ENCODE measurements at regions not wholly inside any gene's neighbourhood (a gene's known extent, or its start where the extent isn't known, plus 50 kb on each side); places are given as distances from the start of the nearest gene placed in this dataset.

- DNase-seq (ENCODE audit: low spot score), result no peak
Observed at GRCh38 chr13:73516731-73517130, 457.9 kb downstream of the KLF5 start.

DNA sequence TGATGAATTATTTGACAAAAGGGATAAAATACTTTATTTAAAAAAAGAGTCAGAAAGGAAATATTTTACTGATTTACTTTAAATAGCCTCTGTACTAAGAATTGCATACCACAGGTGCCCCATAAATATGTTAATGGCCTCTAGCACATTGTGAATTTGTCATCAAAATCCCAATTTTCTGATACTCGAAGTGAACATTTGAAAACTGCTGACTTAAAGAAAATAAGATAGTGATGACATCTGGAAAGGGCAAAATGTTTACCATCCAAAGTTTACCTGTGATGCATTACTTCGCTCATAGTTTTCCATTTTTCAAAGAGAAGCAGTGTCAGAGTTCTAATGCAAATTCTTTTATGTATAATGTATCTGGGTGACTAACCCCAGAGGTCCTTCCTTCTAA is 455.4 kb downstream of the KLF5 start:
- DNase-seq (ENCODE audit: low spot score), result no peak

DNA sequence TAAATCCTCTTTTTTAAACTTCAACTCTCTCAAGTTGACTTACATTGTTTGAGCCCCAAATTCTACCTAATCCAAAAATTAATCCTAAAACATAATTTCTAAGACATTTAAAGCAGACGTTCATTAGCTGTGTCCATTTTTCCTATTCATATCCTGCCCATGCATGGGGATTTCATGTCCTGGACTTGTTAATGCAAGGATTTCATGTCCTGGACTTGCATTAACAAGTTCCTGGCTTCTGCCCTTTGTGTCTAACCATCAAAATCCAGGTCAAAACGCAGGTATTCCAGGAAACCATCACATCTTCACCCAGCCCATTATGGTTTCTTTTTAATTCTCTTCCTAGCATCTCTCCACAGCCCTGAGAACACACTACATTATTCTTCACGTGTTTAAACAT is 454.9 kb downstream of the KLF5 start:
- no peak for DNase-seq (ENCODE audit: low spot score)

- DNase-seq (ENCODE audit: low spot score), result no peak
Observed at GRCh38 chr13:73508841-73509240, 450.0 kb downstream of the KLF5 start.

- DNase-seq (ENCODE audit: low spot score), result no peak
Observed at GRCh38 chr13:73505376-73505890, 446.6 kb downstream of the KLF5 start.

GRCh38 chr13:73499695-73500094 is 440.9 kb downstream of the KLF5 start:
- no peak for DNase-seq (ENCODE audit: low spot score)

- no peak for DNase-seq (ENCODE audit: low spot score)
Observed at GRCh38 chr13:73497430-73497829, 438.6 kb downstream of the KLF5 start.

GRCh38 chr13:73496711-73497110 is 437.9 kb downstream of the KLF5 start:
- DNase-seq (ENCODE audit: low spot score), result no peak

- no peak for DNase-seq (ENCODE audit: low spot score)
Observed at GRCh38 chr13:73492811-73493210, 434.0 kb downstream of the KLF5 start.

- DNase-seq (ENCODE audit: low spot score), result no peak
Observed at GRCh38 chr13:73482556-73482955, 423.8 kb downstream of the KLF5 start.

GRCh38 chr13:73481886-73482445 is 423.2 kb downstream of the KLF5 start:
- peak; percentile 12 for DNase-seq (ENCODE audit: low spot score)

DNA sequence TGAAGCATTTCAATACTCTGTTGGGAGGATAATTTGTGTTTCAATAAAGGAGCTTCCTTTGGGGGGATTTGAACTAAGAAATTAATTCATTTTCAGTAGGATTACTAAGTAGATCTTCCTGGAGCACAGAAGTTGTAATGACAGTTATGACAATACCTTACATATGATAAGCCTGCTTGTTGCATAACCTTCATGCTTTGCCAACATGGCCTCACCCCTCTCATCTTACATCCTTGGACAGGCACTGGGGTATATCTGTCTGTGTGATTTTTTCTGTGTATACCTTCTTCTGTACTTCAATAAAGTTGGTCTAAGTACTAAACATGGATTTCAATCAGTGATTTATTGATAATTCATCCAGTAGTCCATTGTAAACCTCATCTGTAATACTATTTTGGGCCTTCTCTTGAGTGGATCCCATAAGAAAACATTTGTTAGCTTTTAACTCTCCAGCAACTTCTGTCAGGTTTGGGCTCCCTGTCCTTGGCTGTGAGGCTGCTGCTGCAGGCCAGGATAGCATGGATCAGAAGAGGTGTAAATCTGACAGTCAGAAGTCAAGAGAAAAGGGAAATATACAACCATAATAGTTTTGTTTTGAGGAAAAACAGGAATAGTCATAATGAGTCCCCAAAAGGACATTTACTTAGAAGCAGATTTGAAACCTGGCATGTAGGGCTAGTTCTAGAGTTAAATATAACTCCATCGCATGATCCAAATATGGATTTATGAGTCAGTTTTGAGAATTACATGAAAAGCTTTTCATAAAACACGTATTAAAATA is 422.2 kb downstream of the KLF5 start:
- no peak for DNase-seq (ENCODE audit: low spot score)

DNA sequence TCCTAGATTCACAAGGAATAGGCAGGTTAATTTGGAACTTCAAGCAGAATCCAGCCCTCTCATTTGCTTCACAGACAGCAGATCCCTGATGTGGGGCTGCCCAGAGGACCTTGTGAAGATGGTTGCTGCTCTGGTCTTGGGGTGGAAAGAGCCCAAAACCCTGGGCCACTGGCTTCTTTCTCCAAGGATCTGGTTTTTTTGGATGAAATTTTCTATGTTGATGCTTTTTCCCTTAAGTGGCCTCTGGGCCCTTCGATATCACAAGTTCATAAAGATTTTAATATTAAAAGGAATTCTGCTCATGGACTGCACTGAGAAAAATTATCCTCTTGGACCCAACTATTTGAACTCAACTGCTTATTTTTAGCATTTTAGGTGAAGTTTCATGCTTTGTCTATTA is 421.1 kb downstream of the KLF5 start:
- DNase-seq (ENCODE audit: low spot score), result no peak

GRCh38 chr13:73479351-73479750 is 420.5 kb downstream of the KLF5 start:
- DNase-seq (ENCODE audit: low spot score), result no peak

DNA sequence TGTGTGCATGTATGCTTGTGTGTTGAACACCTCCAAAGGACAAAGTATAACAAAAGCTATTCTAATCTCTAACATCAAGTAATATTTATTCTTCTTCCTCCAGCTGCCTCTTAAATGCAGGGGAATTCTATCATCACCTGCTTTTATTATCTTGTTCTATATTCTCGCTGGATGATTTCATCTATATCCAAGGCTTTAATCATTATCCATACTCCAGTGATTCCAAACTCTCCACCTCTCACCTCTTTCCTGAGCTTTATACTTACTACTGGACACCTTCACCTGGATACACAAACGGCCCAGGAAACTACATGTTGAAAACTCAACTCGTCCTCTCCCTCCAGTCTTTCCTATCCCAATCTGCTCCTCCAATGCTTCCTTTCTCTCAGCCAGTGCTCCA is 418.6 kb downstream of the KLF5 start:
- DNase-seq (ENCODE audit: low spot score), result no peak

GRCh38 chr13:73473016-73473415 is 414.2 kb downstream of the KLF5 start:
- no peak for DNase-seq (ENCODE audit: low spot score)

- DNase-seq (ENCODE audit: low spot score), result no peak
Observed at GRCh38 chr13:73467125-73467524, 408.3 kb downstream of the KLF5 start.

DNA sequence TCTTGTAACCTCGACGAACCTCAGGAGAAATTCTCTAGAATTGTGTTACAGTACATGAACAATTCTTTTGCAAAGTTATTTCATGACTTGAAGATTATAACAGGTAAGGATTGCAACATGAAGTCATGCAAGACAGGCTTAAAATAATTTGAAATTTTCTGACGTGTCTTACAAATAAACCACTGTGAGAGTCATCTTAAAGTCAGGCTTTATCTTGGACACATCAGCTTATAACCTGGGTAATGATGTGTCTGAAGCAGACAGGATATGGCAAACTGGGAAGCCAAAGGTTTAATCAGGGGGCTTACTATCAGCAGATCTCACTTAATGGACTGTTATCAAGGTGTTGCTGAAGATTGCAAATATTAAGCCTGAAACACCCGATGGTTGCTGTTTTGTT is 407.8 kb downstream of the KLF5 start:
- no peak for DNase-seq (ENCODE audit: low spot score)

DNA sequence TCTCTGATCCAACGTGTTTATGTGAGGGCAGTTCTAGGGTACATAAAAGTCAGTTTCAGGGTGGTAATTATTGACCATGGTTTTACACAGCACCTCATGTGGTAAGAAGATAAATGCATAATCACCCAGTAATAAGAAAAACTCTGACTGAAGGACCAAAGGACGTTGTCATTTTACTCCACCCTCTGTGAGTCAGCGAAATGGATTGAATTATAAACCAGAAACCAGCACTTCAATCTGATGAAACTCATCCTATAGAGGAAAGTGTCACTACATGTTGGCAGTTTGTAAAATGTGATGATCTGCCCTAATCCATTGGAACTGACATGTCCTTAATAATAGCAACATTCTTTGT is 406.8 kb downstream of the KLF5 start:
- DNase-seq (ENCODE audit: low spot score), result no peak

- DNase-seq (ENCODE audit: low spot score), result no peak
Observed at GRCh38 chr13:73464758-73465616, 406.2 kb downstream of the KLF5 start.

DNA sequence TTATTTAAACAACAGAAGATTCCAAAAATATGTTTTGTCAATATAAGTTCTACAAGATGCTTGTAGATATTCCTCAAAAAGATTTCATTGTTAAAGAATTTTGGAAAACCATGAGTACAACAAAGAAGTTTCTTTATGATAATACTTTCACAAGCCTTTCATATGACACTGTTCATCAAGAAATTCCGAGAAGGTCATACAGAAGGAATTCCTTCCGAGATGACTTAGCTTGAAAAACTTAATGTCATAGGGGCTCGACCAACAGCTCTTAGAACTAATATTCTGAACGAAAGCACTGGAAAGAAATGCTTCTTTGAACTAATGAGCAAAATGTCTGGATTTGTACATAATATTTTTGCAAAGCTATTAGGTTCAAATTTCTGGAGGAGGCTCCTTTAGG is 403.4 kb downstream of the KLF5 start:
- no peak for DNase-seq (ENCODE audit: low spot score)

GRCh38 chr13:73451221-73452029 is 392.6 kb downstream of the KLF5 start:
- DNase-seq (ENCODE audit: low spot score), result no peak

Measured in putamen (tissue), 1 donor.